Stimulated activated CD4-positive, alpha-beta T cell treated with anti-CD3 and anti-CD28 coated beads, TNF-alpha, amount 100 ng/mL, for 24 hours (primary cell): ENCODE measurements at regions not wholly inside any gene's neighbourhood (a gene's known extent, or its start where the extent isn't known, plus 50 kb on each side); places are given as distances from the start of the nearest gene placed in this dataset.
"Not testable (repeated sequence)": the region's sequence is repeated elsewhere in the genome, so short reads cannot be mapped to it uniquely, and the experiment has no call there.

Source experiments
- DNase-seq, 3 experiments: peaks; one replicate each; pipeline ENCODE4 v3.0.0-alpha.2; 2020; ENCODE audit warnings: low read depth in 3 of 3

DNA sequence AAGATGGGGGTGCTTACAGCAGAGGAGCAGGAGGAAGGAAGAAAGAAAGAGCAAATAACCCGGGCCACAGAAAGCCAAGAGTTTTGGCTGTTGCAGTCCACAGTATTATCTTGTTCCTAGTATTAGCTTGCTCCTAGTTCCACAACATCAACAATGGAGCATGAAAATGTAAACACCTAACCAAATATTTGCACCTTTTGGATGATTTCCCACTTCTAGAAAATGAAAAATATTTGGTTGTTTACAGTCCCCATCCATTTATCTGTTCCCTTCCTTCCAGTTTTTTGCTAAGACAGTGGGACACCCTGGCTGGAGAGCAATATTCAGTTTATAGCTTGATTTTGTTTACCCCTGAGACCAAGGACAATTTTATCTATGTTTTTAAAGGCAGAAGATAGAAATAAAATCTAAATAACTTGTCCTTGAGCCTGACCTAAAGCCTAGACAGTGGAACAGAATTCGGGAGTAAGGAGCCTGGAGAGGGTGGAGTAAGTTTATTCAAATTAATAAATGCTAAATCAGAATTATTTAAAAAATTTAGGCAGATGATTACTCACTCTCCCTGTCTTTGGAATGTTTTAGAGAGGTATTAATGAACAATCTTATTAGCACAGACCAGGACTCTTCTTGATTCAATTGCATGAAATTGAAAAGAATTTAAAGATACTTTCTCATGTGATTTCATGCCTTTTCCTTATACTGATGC, 51.6 kb downstream of the RESF1 start:
- no peak for DNase-seq

DNA sequence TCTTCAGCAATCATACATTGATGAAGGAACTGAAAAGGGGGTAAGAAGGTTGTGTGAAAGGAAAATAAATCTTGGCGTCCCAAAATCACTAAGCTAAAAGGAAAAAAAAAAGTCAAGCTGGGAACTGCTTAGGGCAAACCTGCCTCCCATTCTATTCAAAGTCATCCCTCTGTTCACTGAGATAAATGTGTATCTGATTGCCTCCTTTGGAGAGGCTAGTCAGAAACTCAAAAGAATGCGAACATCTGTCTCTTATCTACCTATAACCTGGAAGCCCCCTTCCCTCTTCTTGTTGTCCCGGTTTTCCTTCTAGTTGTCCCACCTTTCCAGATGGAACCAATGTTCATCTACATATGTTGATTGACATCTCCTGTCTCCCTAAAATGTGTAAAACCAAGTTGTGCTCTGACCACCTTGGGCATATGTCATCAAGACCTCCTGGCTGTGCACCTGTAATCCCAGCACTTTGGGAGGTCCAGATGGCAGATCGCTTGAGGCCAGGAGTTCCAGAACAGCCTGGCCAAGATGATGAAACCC, 53.1 kb downstream of the RESF1 start:
- DNase-seq = no peak

DNA sequence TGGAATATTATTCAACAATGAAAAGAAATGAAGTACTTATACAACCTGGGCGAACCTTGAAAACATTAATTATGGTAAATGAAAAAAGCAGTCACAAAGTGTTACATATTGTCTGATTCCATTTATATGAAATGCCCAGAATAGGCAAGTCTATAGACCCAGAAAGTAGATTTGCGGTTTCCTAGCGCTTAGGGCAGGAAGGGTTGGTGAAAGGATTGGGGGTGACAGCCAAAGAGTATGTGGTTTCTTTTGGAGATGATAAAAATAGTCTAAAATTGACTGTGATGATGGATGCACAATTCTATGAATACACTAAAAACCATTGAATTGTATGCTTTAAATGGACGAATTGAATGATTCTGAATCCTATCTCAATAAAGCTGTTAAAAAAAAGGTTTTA, 55.8 kb downstream of the RESF1 start:
- no peak for DNase-seq

DNA sequence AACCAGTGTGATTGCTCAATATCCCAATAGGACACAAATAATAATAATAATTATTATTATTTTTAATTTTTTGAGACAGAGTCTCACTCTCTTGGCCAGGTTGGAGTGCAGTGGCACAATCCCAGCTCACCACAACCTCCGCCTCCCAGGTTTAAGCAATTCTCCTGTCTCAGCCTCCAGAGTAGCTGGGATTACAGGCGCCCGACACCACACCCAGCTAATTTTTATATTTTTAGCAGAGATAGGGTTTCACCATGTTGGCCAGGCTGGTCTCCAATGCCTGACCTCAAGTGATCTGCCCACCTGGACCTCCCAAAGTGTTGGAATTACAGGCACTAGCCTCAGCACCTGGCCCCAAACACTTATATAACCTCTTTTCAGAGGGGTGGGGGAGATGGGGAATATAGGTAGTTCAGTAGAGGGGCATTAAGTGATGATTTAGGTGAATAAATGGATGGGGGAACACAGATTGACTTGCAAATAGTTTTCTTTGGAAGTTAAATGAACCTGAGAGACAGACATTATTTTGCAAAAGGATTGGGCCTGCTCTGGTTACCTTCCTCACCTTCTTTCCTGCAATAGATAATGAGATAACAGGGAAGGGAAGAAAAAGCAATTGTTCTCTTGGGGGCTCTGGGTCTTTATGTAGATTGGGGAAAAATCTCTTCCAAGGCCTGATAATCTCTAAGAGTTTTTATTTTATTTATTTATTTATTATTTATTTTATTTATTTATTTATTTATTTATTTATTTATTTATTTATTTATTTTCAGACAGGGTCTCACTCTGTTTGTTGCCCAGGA, 57.7 kb downstream of the RESF1 start:
- no peak for DNase-seq

DNA sequence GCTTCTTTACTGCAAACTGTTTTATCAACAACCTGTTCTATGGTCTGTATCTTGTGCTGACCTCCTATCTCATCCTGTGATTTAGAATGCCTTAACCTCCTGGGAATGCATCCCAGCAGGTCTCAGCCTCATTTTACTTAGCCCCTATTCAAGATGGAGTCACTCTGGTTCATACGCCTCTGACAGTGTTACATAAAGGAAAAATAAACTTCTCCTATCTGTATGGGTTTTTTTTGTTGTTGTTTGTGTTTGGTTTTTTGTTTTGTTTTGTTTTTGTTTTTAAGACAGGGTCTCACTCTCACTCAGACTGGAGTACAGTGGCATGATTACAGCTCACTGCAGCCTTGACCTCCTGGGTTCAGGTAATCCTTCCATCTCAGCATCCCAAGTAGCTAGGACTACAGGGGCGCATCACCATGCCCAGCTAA, 62.1 kb downstream of the RESF1 start:
- DNase-seq = no peak

DNA sequence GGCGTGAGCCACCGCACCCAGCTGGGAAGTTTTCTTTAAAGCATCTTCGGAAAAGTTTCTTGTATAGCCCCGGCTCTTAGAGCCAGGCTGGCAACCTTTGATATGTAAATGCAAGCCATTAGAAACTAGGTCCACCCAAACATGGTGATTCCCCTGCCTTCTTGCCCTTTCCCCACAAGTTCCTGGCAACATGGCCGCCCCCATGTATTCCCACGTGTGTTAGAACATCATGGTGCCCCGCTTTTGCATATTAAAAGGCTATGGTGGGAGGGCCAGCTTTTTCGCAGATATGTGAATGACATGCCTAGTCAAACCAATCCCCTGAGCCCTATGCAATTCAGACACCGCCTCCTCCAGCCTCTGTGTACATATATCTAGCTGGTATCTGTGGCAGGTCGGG, 63.2 kb downstream of the RESF1 start:
- not testable (repeated sequence) for DNase-seq

DNA sequence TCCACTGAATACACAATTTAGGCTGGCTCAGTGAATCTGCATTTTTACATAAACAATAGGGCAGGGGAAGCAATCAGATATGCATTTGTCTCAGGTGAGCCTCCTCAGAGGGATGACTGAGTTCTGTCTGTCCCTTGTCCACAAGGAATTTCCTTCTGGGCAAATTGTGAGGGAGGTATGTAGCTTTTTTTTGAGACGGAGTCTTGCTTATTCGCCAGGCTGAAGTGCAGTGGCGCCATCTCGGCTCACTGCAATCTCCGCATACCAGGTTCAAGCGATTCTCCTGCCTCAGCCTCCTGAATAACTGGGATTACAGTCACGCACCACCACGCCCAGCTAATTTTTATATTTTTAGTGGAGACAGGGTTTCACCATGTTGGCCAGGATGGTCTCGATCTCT, 64.6 kb downstream of the RESF1 start:
- not testable (repeated sequence) for DNase-seq

DNA sequence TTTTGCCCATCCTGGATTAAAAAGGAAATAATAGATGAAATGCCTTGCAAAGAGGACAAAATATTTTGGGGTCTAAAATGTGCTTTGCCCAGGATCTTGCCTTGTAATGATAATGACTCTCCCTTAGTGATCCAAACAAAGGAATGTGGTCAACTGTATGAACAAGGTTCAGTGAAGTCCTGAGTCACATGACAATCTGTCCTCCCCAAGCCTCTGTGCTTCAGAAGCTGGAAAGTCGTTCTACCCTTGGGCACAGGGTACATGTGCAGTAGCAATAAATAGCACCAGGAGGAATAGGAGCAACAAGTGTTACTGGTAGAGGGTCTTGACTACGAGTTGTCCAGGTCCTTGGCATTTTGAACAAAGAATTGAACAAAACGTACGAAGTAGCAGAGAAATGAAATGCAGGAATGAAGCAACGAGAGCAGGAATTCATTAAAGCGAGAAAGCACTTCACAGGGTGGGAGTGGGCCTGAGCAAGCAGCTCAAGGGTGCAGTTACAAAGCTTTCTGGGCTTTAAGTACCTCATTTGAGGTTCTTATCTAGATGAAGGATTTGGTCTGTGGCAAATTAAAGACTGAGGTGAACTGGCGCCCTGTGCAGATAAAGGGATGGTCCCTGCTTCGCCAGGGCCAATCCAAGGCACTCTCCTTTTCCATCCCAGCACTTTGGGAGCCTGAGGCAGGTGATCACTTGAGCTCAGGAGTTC, 65.8 kb downstream of the RESF1 start:
- no peak for DNase-seq

DNA sequence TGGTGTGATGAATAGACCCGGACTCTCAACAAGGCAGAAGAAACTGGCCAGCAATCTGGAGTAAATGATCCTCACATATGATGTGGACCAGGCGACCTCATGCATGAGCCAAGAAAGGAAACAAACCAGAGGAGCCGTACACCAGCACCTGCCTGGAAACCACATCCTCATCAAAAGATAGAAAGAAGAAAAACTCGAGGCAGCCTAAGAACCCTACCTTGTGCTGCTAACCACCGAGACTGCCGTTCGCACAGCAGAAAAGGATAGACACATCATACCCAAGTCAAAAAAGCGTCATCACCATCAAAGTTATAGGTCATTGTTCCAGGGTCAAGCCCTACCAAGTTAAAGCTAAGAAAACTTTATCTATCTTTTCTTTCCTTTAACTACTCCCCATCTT, 66.7 kb downstream of the RESF1 start:
- peak; percentile 3 to 38 (median 11) for DNase-seq

DNA sequence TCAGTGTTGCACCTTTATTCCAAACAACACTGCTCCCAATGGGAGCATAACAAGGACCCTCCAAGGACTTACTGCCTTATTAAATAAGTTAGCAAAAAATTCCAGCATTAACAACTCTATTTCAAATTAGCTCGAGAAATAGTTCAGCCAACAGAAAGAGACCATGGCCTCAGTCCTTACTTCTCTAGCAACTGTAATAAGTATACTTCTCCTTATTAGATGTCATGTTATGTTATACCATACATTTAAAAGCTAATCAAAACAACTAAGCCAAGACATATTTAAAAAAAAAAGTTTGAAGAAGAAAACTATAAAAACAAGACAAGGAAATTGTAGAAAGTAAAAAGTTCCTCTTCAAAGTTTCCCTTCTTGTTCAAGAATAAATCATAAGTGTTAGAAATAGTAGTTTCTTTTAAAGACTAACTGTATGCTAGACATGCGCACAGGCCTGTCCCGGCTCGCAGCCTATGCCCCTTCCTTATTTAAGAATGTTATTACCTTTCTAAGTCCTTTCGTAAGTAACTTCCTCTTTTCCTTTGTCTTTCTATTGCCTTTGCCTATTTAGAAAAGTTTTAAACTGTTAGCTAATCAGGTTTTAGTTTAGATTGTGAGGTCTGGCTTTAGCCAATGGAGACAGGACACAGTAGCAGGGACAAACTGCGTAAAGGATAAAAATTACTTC, 68.6 kb downstream of the RESF1 start:
- no peak for DNase-seq

DNA sequence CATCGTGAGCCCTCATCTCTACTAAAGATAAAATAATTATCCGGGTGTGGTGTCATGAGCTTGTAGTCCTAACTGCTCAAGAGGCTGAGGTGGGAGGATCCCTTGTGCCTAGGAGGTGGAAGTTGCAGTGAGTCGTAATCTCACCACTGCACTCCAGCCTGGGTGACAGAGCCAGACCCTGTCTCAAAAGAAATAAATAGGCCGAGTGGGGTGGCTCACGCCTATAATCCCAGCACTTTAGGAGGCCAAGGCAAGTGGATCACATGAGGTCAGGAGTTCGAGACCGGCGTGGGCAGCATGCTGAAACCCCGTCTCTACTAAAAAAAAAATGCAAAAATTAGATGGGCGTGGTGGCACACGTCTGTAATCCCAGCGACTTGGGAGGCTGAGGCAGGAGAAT, 70.9 kb downstream of the RESF1 start:
- no peak for DNase-seq

DNA sequence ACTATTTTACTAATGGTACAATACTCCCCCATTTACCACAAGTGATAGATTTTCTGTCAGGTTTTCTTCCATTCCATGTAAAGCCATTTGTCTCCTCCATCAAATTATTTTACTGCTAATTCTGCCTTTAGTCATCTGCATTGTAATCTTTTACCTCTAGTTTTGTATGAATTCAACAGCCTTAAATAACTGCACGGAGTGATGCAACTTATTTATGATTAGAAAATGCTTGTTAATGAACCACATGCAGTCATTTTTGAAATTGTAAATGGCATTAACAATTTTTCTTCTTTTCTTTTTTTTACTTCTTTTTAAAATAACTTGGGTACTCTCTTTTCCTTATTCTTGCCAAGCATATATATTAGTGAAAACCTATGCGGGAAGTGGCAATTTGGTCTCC, 71.5 kb downstream of the RESF1 start:
- no peak for DNase-seq

DNA sequence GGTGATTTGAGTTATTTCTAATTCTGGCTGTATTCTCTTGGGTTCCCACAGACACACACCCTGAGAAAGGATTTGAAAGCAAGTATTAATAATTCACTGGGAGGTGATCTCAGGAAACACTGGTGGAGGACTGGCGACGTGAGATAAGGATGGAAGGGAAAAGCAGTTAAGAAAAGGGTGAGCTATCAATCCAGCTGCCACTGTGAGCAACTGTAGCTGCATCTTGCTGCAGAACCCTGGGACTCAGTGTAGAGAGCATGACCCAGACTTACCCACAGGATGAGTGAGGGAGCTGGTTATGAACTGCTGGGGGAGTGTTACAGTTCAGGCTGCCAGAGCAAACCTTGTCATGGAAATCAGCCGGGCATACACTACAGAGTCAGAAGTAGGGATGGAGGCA, 71.9 kb downstream of the RESF1 start:
- DNase-seq = no peak

DNA sequence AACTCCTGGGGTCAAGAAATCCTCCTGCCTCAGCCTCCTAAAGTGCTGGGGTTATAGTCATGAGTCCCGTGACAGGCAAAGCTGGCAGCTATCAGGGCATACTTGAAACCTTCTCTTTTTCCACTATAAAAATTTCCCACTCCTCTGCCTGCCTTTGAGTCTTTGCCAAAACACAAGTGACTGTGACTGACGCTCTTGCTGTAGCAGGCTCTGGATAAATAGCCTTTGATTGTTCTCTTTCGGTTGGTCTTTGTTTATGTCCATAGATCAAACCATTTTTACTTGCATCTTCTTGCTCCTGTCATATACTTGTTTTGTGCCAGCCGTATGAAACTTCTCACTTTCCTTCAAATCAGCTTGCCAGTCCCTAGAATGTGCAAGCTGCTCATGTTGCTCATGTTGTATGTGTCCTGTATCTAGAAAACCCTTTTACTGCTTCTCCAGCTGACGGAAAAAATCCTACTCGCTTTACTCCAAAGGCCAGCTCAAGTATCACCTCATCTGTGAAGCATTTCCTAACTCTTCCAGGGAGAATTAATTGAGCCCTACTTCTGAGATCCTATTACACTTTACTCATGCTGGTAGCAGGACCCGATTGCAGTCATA, 73.1 kb downstream of the RESF1 start:
- DNase-seq = no peak

DNA sequence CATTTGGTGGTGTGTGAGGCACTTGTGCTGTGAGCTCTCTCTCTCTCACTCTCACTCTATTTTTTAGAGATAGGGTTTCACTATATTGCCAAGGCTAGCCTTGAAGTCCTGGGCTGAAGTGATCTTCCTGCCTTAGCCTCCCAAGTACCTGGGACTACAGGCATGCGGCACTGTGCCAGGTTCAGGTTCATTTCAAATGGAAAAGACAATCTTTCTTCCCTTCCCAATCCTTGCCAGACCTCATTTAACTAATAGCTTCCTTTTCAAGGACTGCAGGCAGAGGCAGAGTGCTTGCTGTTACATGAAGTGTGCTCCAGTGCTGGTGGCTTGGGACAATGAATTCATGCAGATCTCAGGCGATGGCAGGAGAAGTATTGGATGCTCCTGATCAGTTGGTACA, 73.2 kb upstream of the BICD1 start:
- no peak for DNase-seq

DNA sequence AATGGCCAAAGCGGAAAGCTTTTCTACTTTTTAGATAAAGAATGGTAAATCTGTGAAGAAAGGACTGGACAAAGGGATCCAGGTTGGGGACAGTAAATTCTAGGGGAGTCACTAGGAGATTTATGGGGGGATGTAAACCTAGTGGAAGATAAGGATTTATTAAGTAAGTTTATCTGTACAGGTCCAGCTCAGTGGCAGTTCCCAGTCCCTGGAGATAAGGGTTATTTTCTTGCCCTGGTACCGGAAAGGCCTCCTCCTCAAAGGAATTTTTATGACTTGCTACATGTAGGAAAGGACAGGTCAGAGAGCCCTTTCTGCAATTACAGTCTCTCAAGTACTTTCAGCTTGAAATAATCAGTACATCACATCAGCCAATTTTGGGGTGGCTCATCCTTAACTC, 72.6 kb upstream of the BICD1 start:
- DNase-seq = no peak

DNA sequence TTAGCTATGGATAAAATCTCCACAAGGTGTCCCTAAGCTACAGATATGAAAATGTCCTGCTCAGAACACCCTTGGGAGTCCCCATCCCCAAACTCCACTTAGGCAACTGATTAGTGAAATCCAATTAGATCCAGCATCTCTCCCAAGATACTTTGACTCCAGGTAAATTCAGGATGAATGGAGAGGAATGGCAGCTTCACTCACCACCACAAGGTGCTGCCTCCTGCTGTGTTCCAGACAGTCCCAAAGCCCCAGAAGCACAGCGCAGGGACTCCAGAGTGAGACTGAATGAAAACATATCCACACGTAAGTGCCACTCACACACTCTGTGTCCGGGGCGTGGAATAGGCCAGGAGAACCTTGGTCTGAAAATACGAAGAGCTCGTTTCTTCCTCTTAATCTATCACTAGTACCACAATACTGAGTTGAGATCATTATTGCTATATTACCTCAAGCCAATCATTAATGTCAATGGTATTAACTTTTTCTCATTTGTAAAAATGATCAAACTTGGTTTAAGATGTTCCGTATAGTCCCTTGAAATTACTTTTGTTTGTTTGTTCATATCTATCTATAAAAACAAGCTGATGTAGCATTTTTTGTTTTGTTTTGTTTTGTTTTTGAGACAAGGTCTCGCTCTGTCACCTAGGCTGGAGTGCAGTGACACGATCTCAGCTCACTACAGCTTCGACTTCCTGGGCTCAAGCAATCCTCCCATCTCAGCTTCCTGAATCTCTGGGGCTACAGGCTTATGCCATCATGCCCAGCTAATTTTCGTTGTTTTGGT, 70.0 kb upstream of the BICD1 start:
- no peak for DNase-seq

DNA sequence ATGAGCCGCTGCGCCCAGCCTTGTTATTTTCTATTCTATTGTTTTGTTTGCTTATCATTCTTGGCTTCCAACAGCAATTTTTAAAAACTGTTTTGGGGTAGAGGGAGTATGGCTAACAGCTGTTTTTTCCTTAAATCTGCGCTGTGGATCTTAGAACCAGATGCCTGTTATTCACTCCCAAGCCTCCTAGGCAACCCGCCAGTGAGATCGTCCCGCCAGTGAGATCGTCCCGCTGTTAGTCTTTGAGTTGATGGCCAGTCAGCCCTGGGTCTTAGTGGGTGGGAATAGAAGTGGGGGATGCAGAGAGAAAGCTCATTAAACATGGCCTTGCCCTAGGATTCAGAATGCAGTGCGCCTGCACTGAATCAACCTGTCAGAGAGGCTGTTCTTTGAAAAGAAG, 67.3 kb upstream of the BICD1 start:
- DNase-seq = no peak

DNA sequence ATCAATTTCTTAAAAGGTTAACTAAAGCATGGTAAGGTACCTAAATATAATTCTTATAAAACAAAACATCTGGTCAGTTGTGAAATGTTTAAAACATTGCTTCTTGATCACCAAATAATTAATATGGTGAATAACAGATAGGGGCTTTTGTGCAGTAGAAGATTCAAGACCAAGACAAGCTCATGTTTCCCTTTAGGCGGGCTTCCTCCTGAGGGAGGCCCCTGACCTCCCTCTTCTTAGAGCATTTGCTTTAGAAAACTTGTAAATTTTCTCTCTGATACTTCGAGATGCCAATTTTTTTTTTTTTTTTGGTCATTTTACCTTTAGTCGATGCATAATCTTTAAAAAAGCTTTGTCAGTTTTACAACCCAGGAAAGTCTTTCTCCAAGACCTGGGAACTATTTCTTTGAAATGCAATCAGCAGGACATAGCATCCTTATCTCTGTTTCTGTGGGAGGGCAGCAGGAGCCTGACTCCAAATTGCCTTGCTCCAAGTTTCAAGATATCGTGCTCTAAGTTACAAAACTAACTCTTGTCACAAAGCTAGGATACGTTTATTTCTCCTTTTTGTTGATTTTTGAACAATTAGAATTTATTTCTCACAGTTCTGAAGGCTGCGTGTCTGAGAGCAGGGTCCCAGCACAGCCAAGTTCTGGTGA, 66.6 kb upstream of the BICD1 start:
- no peak for DNase-seq

DNA sequence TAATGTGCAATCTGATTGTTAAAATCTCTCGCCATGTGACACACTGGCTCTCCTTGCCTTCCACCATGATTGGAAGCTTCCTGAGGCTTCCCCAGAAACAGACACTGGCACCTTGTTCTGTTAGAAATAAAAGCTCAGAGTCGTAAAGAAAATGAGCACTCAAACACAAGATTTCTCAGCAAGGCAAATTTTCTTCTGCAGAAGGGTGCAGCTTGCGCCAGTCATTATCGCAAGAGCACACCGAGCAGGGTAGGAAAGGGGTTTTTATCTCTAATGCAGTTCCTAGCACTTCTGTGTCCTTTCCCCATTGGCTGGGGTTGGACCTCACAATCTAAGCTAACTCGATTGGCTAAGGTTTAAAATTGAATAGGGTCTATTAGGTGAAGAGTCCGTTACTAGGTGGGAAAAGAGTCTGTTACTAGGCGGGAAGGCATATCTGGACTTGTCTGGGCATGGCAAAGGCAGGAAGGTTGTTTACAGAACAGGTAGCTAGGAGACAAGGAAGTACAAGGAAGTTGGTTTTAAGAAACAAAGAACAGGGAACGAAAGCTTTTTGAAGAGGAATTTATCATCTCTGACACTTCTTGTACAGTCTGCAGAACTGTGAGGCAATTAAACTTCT, 62.6 kb upstream of the BICD1 start:
- no peak for DNase-seq
